ENCODE measurements at regions not wholly inside any gene's neighbourhood (a gene's known extent, or its start where the extent isn't known, plus 50 kb on each side); places are given as distances from the start of the nearest gene placed in this dataset.

DNA sequence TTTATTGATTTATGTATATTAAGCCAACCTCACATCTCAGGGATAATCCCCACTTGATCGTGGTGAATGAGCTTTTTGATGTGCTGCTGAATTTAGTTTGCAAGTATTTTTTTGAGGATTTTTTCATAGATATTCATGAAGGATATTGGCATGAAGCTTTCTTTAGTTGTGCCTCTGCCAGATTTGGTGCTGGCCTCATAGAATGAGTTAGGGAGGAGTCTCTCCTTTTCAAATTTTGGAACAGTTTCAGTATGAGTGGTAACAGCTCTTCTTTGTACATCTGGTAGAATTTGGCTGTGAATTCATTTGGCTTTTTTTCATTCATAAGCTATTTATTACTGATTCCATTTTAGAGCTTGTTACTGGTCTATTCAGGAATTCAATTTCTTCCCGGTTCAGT lies 197.2 kb upstream of the NDST4 start:
- Mint-ChIP-seq H3K27me3 (ENCODE audit: low read depth in 3 of 3) (peaks cover 0 to 2% (median 1%) of the 10 kb centered on the region in 3 donors), H3K4me3 (no peak overlapping the region), H3K9me3 (peaks cover 0 to 11% (median 2%) of the 10 kb centered on the region in 7 donors), H3K27ac (no peak overlapping the region), H3K36me3 (no peaks in the 10 kb centered on the region), H3K4me1 (no peaks in the 10 kb centered on the region)
- WGBS (ENCODE audit: insufficient coverage) = no CpG with 5 or more reads among the region's 2 CpGs
- Histone ChIP-seq H3K4me1 (ENCODE audit: control insufficient read depth in 1 of 2, insufficient read depth in 2 of 2, low read length in 2 of 2) (no peaks in the 10 kb centered on the region), H3K9me3 (replicated peaks in 1 of 2; ENCODE audit: control insufficient read depth in 1 of 2, insufficient read depth in 1 of 2, low read length in 2 of 2) (peaks cover 0 to 3% of the 10 kb centered on the region in 2 donors), H3K36me3 (replicated peaks in 1 of 2; ENCODE audit: control insufficient read depth in 1 of 2, insufficient read depth in 2 of 2, low read length in 2 of 2) (no peaks in the 10 kb centered on the region), H3K9ac (ENCODE audit: insufficient read depth, low read length, poor library complexity, severe bottlenecking) (no peak overlapping the region), H2AFZ (ENCODE audit: insufficient read depth, low read depth, low read length, poor library complexity, severe bottlenecking) (no peak overlapping the region), H4K20me1 (ENCODE audit: insufficient read depth, low read length) (no peaks in the 10 kb centered on the region), H3K27me3 (ENCODE audit: control insufficient read depth in 2 of 2, insufficient read depth in 2 of 2, low read length in 2 of 2) (no peaks in the 10 kb centered on the region), H3K27ac (ENCODE audit: low read depth in 1 of 2, low read length in 2 of 2) (no peak overlapping the region), H3K4me3 (replicated peaks in 1 of 3; ENCODE audit: low read depth in 2 of 3, low read length in 3 of 3) (no peak overlapping the region), H3K4me2 (replicated peaks; ENCODE audit: extremely low read depth, low read length, poor library complexity, severe bottlenecking) (no peak overlapping the region), H3K79me2 (ENCODE audit: insufficient read depth, low read length) (no peaks in the 10 kb centered on the region)
- intact Hi-C loops (cut with micrococcal nuclease) = no loop called here
- DNase-seq = no peak
- TF ChIP-seq, protein P1, sequence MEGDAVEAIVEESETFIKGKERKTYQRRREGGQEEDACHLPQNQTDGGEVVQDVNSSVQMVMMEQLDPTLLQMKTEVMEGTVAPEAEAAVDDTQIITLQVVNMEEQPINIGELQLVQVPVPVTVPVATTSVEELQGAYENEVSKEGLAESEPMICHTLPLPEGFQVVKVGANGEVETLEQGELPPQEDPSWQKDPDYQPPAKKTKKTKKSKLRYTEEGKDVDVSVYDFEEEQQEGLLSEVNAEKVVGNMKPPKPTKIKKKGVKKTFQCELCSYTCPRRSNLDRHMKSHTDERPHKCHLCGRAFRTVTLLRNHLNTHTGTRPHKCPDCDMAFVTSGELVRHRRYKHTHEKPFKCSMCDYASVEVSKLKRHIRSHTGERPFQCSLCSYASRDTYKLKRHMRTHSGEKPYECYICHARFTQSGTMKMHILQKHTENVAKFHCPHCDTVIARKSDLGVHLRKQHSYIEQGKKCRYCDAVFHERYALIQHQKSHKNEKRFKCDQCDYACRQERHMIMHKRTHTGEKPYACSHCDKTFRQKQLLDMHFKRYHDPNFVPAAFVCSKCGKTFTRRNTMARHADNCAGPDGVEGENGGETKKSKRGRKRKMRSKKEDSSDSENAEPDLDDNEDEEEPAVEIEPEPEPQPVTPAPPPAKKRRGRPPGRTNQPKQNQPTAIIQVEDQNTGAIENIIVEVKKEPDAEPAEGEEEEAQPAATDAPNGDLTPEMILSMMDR (IDR thresholded peaks at IDR 0.05) = no peak

DNA sequence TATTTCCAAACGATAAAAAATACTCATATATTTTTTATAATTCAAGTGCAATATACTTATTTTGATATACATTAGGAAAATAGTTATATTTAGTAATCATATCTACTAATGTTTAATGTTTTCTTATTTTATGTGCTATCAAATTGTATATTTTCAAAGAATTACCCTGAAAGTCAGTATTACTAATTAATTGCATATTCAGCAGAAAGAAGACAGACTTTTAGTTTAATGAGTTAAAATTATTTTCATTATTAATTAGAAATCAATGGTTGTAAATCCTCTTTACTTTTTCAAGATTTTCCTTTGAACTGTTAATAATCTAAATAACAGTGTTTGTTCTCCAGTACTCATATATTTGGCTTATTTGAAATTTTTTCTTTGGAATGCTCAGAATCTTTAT lies 181.3 kb upstream of the NDST4 start:
- no peak overlapping the region for H2AFZ ChIP-seq (ENCODE audit: insufficient read depth, low read depth, low read length, poor library complexity, severe bottlenecking)
- no CpG with 5 or more reads among the region's 1 CpG for WGBS (ENCODE audit: insufficient coverage)
- TF ChIP-seq, protein P1 (IDR thresholded peaks at IDR 0.05) = no peak
- no peak overlapping the region for H3K27ac ChIP-seq (ENCODE audit: low read depth in 1 of 2, low read length in 2 of 2)
- H3K4me1 Mint-ChIP-seq = peaks cover 5% of the 10 kb centered on the region
- H4K20me1 ChIP-seq (ENCODE audit: insufficient read depth, low read length) = no peaks in the 10 kb centered on the region
- no peak overlapping the region for H3K4me3 ChIP-seq (replicated peaks in 1 of 3; ENCODE audit: low read depth in 2 of 3, low read length in 3 of 3)
- no peak overlapping the region for H3K9ac ChIP-seq (ENCODE audit: insufficient read depth, low read length, poor library complexity, severe bottlenecking)
- H3K4me2 ChIP-seq (replicated peaks; ENCODE audit: extremely low read depth, low read length, poor library complexity, severe bottlenecking) = no peak overlapping the region
- no peaks in the 10 kb centered on the region for H3K4me1 ChIP-seq (ENCODE audit: control insufficient read depth in 1 of 2, insufficient read depth in 2 of 2, low read length in 2 of 2)
- H3K9me3 Mint-ChIP-seq = peaks cover 0 to 7% (median 2%) of the 10 kb centered on the region in 7 donors
- no peaks in the 10 kb centered on the region for H3K79me2 ChIP-seq (ENCODE audit: insufficient read depth, low read length)
- no peak overlapping the region for H3K27ac Mint-ChIP-seq
- no peaks in the 10 kb centered on the region for H3K27me3 ChIP-seq (ENCODE audit: control insufficient read depth in 2 of 2, insufficient read depth in 2 of 2, low read length in 2 of 2)
- no peaks in the 10 kb centered on the region for H3K27me3 Mint-ChIP-seq (ENCODE audit: low read depth in 3 of 3)
- H3K9me3 ChIP-seq (replicated peaks in 1 of 2; ENCODE audit: control insufficient read depth in 1 of 2, insufficient read depth in 1 of 2, low read length in 2 of 2) = peaks cover 0 to 2% of the 10 kb centered on the region in 2 donors
- intact Hi-C loops (cut with micrococcal nuclease) = no loop called here
- no peaks in the 10 kb centered on the region for H3K36me3 ChIP-seq (replicated peaks in 1 of 2; ENCODE audit: control insufficient read depth in 1 of 2, insufficient read depth in 2 of 2, low read length in 2 of 2)
- DNase-seq = no peak
- H3K36me3 Mint-ChIP-seq = no peaks in the 10 kb centered on the region
- H3K4me3 Mint-ChIP-seq = no peak overlapping the region

All from CD14-positive monocyte (primary cell).